ENCODE measurements at regions not wholly inside any gene's neighbourhood (a gene's known extent, or its start where the extent isn't known, plus 50 kb on each side); places are given as distances from the start of the nearest gene placed in this dataset.
A peak's percentile ranks its signal among the peaks of the same experiment; 100 is the strongest.

- no peak overlapping the region for H3K4ac ChIP-seq (ENCODE audit: low read depth, low read length)
Measured at GRCh38 chr15:29433507-29434248, 164.1 kb upstream of the NSMCE3 start.

GRCh38 chr15:29433050-29433318 lies 163.4 kb upstream of the NSMCE3 start:
- no peak overlapping the region for H4K12ac ChIP-seq (ENCODE audit: low read depth, low read length)

More at GRCh38 chr15:29433507-29434248, 164.1 kb upstream of the NSMCE3 start:
- Histone ChIP-seq H3K4me3 (ENCODE audit: low read depth, low read length) (no peak overlapping the region), H2BK120ac (ENCODE audit: insufficient read depth, low read length, poor library complexity) (no peak overlapping the region), H3K18ac (ENCODE audit: low read length) (no peak overlapping the region), H4K8ac (ENCODE audit: low read depth, low read length) (no peak overlapping the region), H3K27ac (ENCODE audit: low read depth, low read length) (no peak overlapping the region), H3K79me1 (ENCODE audit: low read length) (peaks cover 7% of the 10 kb centered on the region), H3K9ac (ENCODE audit: low read length) (no peak overlapping the region), H3K4me2 (ENCODE audit: low read length) (no peak overlapping the region), H3K27me3 (ENCODE audit: insufficient read depth, low read length) (no peaks in the 10 kb centered on the region), H3K36me3 (ENCODE audit: control insufficient read depth in 1 of 2, insufficient read depth in 2 of 2, low read length in 2 of 2) (no peaks in the 10 kb centered on the region), H2BK5ac (ENCODE audit: low read depth, low read length, poor library complexity) (no peak overlapping the region), H4K12ac (ENCODE audit: low read depth, low read length) (no peak overlapping the region), H3K4me1 (ENCODE audit: control insufficient read depth in 1 of 2, insufficient read depth in 2 of 2, low read length in 2 of 2) (peaks cover 7 to 18% of the 10 kb centered on the region in 2 experiments), H2AK5ac (ENCODE audit: low read length) (no peak overlapping the region), H4K91ac (ENCODE audit: low read depth, low read length) (no peak overlapping the region), H3K9me3 (ENCODE audit: insufficient read depth, low read depth, low read length) (peaks cover 3% of the 10 kb centered on the region), H3K23ac (ENCODE audit: low read length) (no peak overlapping the region), H3K14ac (ENCODE audit: low read length) (no peak overlapping the region), H2BK12ac (ENCODE audit: low read length) (no peak overlapping the region), H2AFZ (ENCODE audit: insufficient read depth, low read length, poor library complexity) (no peak overlapping the region), H3K79me2 (ENCODE audit: control insufficient read depth, insufficient read depth, low read length, poor library complexity) (no peaks in the 10 kb centered on the region)
- no CpG with 5 or more reads among the region's 6 CpGs for WGBS (ENCODE audit: extremely low coverage, insufficient coverage, insufficient read length)
- peak; percentile 8 to 49 for DNase-seq

GRCh38 chr15:29432191-29433049 lies 162.8 kb upstream of the NSMCE3 start:
- Histone ChIP-seq H3K36me3 (ENCODE audit: control insufficient read depth in 1 of 2, insufficient read depth in 2 of 2, low read length in 2 of 2) (no peaks in the 10 kb centered on the region), H3K9ac (ENCODE audit: low read length) (no peak overlapping the region), H3K79me1 (ENCODE audit: low read length) (no peaks in the 10 kb centered on the region), H2AFZ (ENCODE audit: insufficient read depth, low read length, poor library complexity) (no peak overlapping the region), H4K12ac (ENCODE audit: low read depth, low read length) (no peak overlapping the region), H2BK12ac (ENCODE audit: low read length) (no peak overlapping the region), H2BK5ac (ENCODE audit: low read depth, low read length, poor library complexity) (no peak overlapping the region), H3K4me2 (ENCODE audit: low read length) (no peak overlapping the region), H2BK120ac (ENCODE audit: insufficient read depth, low read length, poor library complexity) (no peak overlapping the region), H3K79me2 (ENCODE audit: control insufficient read depth, insufficient read depth, low read length, poor library complexity) (no peaks in the 10 kb centered on the region), H3K14ac (ENCODE audit: low read length) (no peak overlapping the region), H3K9me3 (ENCODE audit: insufficient read depth, low read depth, low read length) (peaks cover 3% of the 10 kb centered on the region), H3K4me3 (ENCODE audit: low read depth, low read length) (no peak overlapping the region), H3K27ac (ENCODE audit: low read depth, low read length) (no peak overlapping the region), H2AK5ac (ENCODE audit: low read length) (no peak overlapping the region), H3K4me1 (ENCODE audit: control insufficient read depth in 1 of 2, insufficient read depth in 2 of 2, low read length in 2 of 2) (peaks cover 0 to 7% of the 10 kb centered on the region in 2 experiments), H3K18ac (ENCODE audit: low read length) (no peak overlapping the region), H4K91ac (ENCODE audit: low read depth, low read length) (no peak overlapping the region), H3K4ac (ENCODE audit: low read depth, low read length) (no peak overlapping the region), H3K27me3 (ENCODE audit: insufficient read depth, low read length) (peaks cover 2% of the 10 kb centered on the region), H4K8ac (ENCODE audit: low read depth, low read length) (no peak overlapping the region), H3K23ac (ENCODE audit: low read length) (no peak overlapping the region)
- no peak for DNase-seq
- no CpG with 5 or more reads among the region's 11 CpGs for WGBS (ENCODE audit: extremely low coverage, insufficient coverage, insufficient read length)

More at GRCh38 chr15:29433050-29433318, 163.4 kb upstream of the NSMCE3 start:
- H3K4me2 ChIP-seq (ENCODE audit: low read length), result no peak overlapping the region
- no peak overlapping the region for H3K9ac ChIP-seq (ENCODE audit: low read length)
- no peak overlapping the region for H3K23ac ChIP-seq (ENCODE audit: low read length)
- H3K36me3 ChIP-seq (ENCODE audit: control insufficient read depth in 1 of 2, insufficient read depth in 2 of 2, low read length in 2 of 2), result no peaks in the 10 kb centered on the region
- peaks cover 3% of the 10 kb centered on the region for H3K9me3 ChIP-seq (ENCODE audit: insufficient read depth, low read depth, low read length)
- DNase-seq, result no peak
- H2BK120ac ChIP-seq (ENCODE audit: insufficient read depth, low read length, poor library complexity), result no peak overlapping the region
- no peak overlapping the region for H2BK12ac ChIP-seq (ENCODE audit: low read length)
- H2AK5ac ChIP-seq (ENCODE audit: low read length), result no peak overlapping the region
- no peak overlapping the region for H4K8ac ChIP-seq (ENCODE audit: low read depth, low read length)
- H4K91ac ChIP-seq (ENCODE audit: low read depth, low read length), result no peak overlapping the region
- no peak overlapping the region for H3K4me3 ChIP-seq (ENCODE audit: low read depth, low read length)
- H2AFZ ChIP-seq (ENCODE audit: insufficient read depth, low read length, poor library complexity), result no peak overlapping the region
- no peaks in the 10 kb centered on the region for H3K27me3 ChIP-seq (ENCODE audit: insufficient read depth, low read length)
- no peak overlapping the region for H2BK5ac ChIP-seq (ENCODE audit: low read depth, low read length, poor library complexity)
- H3K4me1 ChIP-seq (ENCODE audit: control insufficient read depth in 1 of 2, insufficient read depth in 2 of 2, low read length in 2 of 2), result peaks cover 3 to 11% of the 10 kb centered on the region in 2 experiments
- peaks cover 2% of the 10 kb centered on the region for H3K79me1 ChIP-seq (ENCODE audit: low read length)
- H3K79me2 ChIP-seq (ENCODE audit: control insufficient read depth, insufficient read depth, low read length, poor library complexity), result no peaks in the 10 kb centered on the region
- H3K14ac ChIP-seq (ENCODE audit: low read length), result no peak overlapping the region
- no peak overlapping the region for H3K4ac ChIP-seq (ENCODE audit: low read depth, low read length)
- no peak overlapping the region for H3K27ac ChIP-seq (ENCODE audit: low read depth, low read length)
- WGBS (ENCODE audit: extremely low coverage, insufficient coverage, insufficient read length), result no CpG with 5 or more reads among the region's 2 CpGs
- H3K18ac ChIP-seq (ENCODE audit: low read length), result no peak overlapping the region

DNA sequence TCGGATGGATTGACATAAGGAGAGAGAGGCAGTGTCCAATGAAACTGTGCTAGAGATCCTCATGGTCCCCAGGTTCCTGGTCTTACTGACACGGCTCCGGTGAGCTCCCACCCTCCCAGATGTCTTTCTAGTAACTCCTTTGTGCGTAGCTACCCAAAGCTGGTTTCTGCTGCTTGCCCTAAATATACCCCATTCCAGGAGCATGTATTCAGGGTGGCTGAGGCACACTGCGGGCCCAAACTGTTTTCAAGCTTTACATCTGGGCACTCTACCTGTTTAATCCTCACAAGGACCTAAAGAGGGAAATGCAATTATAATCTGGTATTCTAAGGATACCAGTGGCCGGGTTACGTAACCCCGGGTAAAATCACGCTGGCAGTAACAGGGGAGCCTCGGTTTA lies 161.2 kb upstream of the NSMCE3 start:
- H3K4me2 ChIP-seq (ENCODE audit: low read length), result no peak overlapping the region
- H3K9ac ChIP-seq (ENCODE audit: low read length), result no peak overlapping the region
- no peak overlapping the region for H4K12ac ChIP-seq (ENCODE audit: low read depth, low read length)
- no peak overlapping the region for H2BK5ac ChIP-seq (ENCODE audit: low read depth, low read length, poor library complexity)
- H3K27ac ChIP-seq (ENCODE audit: low read depth, low read length), result no peak overlapping the region
- H3K23ac ChIP-seq (ENCODE audit: low read length), result no peak overlapping the region
- DNase-seq, result no peak
- no peak overlapping the region for H4K8ac ChIP-seq (ENCODE audit: low read depth, low read length)
- peaks cover 0 to 6% of the 10 kb centered on the region in 2 experiments for H3K4me1 ChIP-seq (ENCODE audit: control insufficient read depth in 1 of 2, insufficient read depth in 2 of 2, low read length in 2 of 2)
- H3K79me1 ChIP-seq (ENCODE audit: low read length), result no peaks in the 10 kb centered on the region
- no peak overlapping the region for H3K4me3 ChIP-seq (ENCODE audit: low read depth, low read length)
- no peaks in the 10 kb centered on the region for H3K79me2 ChIP-seq (ENCODE audit: control insufficient read depth, insufficient read depth, low read length, poor library complexity)
- H3K4ac ChIP-seq (ENCODE audit: low read depth, low read length), result no peak overlapping the region
- H2BK12ac ChIP-seq (ENCODE audit: low read length), result no peak overlapping the region
- H3K36me3 ChIP-seq (ENCODE audit: control insufficient read depth in 1 of 2, insufficient read depth in 2 of 2, low read length in 2 of 2), result no peaks in the 10 kb centered on the region
- peaks cover 2% of the 10 kb centered on the region for H3K27me3 ChIP-seq (ENCODE audit: insufficient read depth, low read length)
- no peak overlapping the region for H2AK5ac ChIP-seq (ENCODE audit: low read length)
- H2AFZ ChIP-seq (ENCODE audit: insufficient read depth, low read length, poor library complexity), result no peak overlapping the region
- no peak overlapping the region for H2BK120ac ChIP-seq (ENCODE audit: insufficient read depth, low read length, poor library complexity)
- WGBS (ENCODE audit: extremely low coverage, insufficient coverage, insufficient read length), result no CpG with 5 or more reads among the region's 10 CpGs
- no peak overlapping the region for H3K18ac ChIP-seq (ENCODE audit: low read length)
- no peak overlapping the region for H3K14ac ChIP-seq (ENCODE audit: low read length)
- H4K91ac ChIP-seq (ENCODE audit: low read depth, low read length), result no peak overlapping the region
- peaks cover 3% of the 10 kb centered on the region for H3K9me3 ChIP-seq (ENCODE audit: insufficient read depth, low read depth, low read length)
